ENCODE measurements at regions not wholly inside any gene's neighbourhood (a gene's known extent, or its start where the extent isn't known, plus 50 kb on each side); places are given as distances from the start of the nearest gene placed in this dataset.

DNA sequence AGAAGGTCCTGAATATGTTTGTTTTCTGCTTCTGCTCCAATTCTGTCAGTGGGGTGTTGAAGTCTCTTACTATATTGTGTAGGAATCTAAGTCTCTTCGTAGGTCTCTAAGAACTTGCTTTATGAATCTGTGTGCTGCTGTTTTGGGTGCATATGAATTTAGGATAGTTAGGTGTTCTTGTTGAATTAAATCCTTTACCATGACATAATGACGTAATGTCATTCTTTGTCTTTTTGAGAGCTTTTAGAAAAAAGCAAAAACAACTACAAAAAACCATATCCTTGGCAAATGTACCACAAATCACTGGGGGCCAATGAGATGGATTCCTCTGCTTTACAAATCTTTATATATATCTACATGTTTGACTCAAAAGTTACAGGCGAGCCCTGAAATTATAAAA lies 576.1 kb downstream of the CDH18 start:
- no peaks in the 10 kb centered on the region for H3K36me3 ChIP-seq (ENCODE audit: control insufficient read depth, insufficient read depth, low read length)
- TF ChIP-seq, protein P1, sequence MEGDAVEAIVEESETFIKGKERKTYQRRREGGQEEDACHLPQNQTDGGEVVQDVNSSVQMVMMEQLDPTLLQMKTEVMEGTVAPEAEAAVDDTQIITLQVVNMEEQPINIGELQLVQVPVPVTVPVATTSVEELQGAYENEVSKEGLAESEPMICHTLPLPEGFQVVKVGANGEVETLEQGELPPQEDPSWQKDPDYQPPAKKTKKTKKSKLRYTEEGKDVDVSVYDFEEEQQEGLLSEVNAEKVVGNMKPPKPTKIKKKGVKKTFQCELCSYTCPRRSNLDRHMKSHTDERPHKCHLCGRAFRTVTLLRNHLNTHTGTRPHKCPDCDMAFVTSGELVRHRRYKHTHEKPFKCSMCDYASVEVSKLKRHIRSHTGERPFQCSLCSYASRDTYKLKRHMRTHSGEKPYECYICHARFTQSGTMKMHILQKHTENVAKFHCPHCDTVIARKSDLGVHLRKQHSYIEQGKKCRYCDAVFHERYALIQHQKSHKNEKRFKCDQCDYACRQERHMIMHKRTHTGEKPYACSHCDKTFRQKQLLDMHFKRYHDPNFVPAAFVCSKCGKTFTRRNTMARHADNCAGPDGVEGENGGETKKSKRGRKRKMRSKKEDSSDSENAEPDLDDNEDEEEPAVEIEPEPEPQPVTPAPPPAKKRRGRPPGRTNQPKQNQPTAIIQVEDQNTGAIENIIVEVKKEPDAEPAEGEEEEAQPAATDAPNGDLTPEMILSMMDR (IDR thresholded peaks at IDR 0.05; ENCODE audit: insufficient read depth in 1 of 2, low read depth in 1 of 2, low read length in 1 of 2, severe bottlenecking in 1 of 2, unreplicated experiment in 1 of 2) = no peak
- no peak for DNase-seq
- Mint-ChIP-seq H3K27ac (ENCODE audit: unreplicated experiment) (no peak overlapping the region), H3K36me3 (ENCODE audit: insufficient read depth, unreplicated experiment) (no peaks in the 10 kb centered on the region), H3K27me3 (ENCODE audit: insufficient read depth, unreplicated experiment) (peaks cover 17% of the 10 kb centered on the region), H3K4me1 (ENCODE audit: low read depth, unreplicated experiment) (no peaks in the 10 kb centered on the region), H3K4me3 (ENCODE audit: unreplicated experiment) (no peak overlapping the region), H3K9me3 (ENCODE audit: unreplicated experiment) (no peaks in the 10 kb centered on the region)
- peaks cover 8% of the 10 kb centered on the region; the same call in 1 of the 2 replicates for H3K9me3 ChIP-seq
- intact Hi-C loops (cut with micrococcal nuclease; ENCODE audit: unreplicated experiment) = no loop called here
- no peak overlapping the region for H3K4me3 ChIP-seq (ENCODE audit: low read depth, low read length)
- H3K27me3 ChIP-seq (replicated peaks; ENCODE audit: control insufficient read depth, insufficient read depth, low read length) = no peaks in the 10 kb centered on the region
- no TSS peak for BruUV-seq (replicated peaks)
- no peaks in the 10 kb centered on the region for H3K4me1 ChIP-seq
- POLR2A ChIA-PET = no interaction called here
- CTCF ChIA-PET = no interaction called here
